ENCODE measurements at regions not wholly inside any gene's neighbourhood (a gene's known extent, or its start where the extent isn't known, plus 50 kb on each side); places are given as distances from the start of the nearest gene placed in this dataset.

- DNase-seq = no peak
Measured at GRCh38 chr13:84405286-84405685, 523.0 kb upstream of the SLITRK1 start.

GRCh38 chr13:84400706-84401105, 518.4 kb upstream of the SLITRK1 start:
- DNase-seq = no peak

GRCh38 chr13:84399320-84400085, 517.2 kb upstream of the SLITRK1 start:
- no peak for DNase-seq

GRCh38 chr13:84393981-84394625, 511.8 kb upstream of the SLITRK1 start:
- no peak for DNase-seq

GRCh38 chr13:84380866-84381265, 498.6 kb upstream of the SLITRK1 start:
- no peak for DNase-seq

- DNase-seq = no peak
Measured at GRCh38 chr13:84377106-84377505, 494.8 kb upstream of the SLITRK1 start.

- no peak for DNase-seq
Measured at GRCh38 chr13:84366506-84366905, 484.2 kb upstream of the SLITRK1 start.

- no peak for DNase-seq
Measured at GRCh38 chr13:84362777-84363176, 480.5 kb upstream of the SLITRK1 start.

- no peak for DNase-seq
Measured at GRCh38 chr13:84360822-84361221, 478.5 kb upstream of the SLITRK1 start.

GRCh38 chr13:84358601-84359000, 476.3 kb upstream of the SLITRK1 start:
- DNase-seq = no peak

GRCh38 chr13:84352946-84353345, 470.7 kb upstream of the SLITRK1 start:
- DNase-seq = no peak

- DNase-seq = no peak
Measured at GRCh38 chr13:84339456-84339855, 457.2 kb upstream of the SLITRK1 start.

GRCh38 chr13:84332346-84332745, 450.1 kb upstream of the SLITRK1 start:
- no peak for DNase-seq

GRCh38 chr13:84315527-84315926, 433.3 kb upstream of the SLITRK1 start:
- no peak for DNase-seq

- no peak for DNase-seq
Measured at GRCh38 chr13:84303035-84303434, 420.8 kb upstream of the SLITRK1 start.

GRCh38 chr13:84297251-84297650, 415.0 kb upstream of the SLITRK1 start:
- DNase-seq = no peak

GRCh38 chr13:84296401-84296800, 414.1 kb upstream of the SLITRK1 start:
- no peak for DNase-seq

GRCh38 chr13:84294576-84294975, 412.3 kb upstream of the SLITRK1 start:
- DNase-seq = no peak

- DNase-seq = no peak
Measured at GRCh38 chr13:84290386-84290785, 408.1 kb upstream of the SLITRK1 start.

- no peak for DNase-seq
Measured at GRCh38 chr13:84279166-84279565, 396.9 kb upstream of the SLITRK1 start.

GRCh38 chr13:84272877-84273562, 390.7 kb upstream of the SLITRK1 start:
- DNase-seq = no peak

- DNase-seq = no peak
Measured at GRCh38 chr13:84265257-84265764, 383.0 kb upstream of the SLITRK1 start.

GRCh38 chr13:84263354-84264069, 381.2 kb upstream of the SLITRK1 start:
- no peak for DNase-seq

All from central memory CD4-positive, alpha-beta T cell (primary cell).